ENCODE measurements at regions not wholly inside any gene's neighbourhood (a gene's known extent, or its start where the extent isn't known, plus 50 kb on each side); places are given as distances from the start of the nearest gene placed in this dataset.

DNA sequence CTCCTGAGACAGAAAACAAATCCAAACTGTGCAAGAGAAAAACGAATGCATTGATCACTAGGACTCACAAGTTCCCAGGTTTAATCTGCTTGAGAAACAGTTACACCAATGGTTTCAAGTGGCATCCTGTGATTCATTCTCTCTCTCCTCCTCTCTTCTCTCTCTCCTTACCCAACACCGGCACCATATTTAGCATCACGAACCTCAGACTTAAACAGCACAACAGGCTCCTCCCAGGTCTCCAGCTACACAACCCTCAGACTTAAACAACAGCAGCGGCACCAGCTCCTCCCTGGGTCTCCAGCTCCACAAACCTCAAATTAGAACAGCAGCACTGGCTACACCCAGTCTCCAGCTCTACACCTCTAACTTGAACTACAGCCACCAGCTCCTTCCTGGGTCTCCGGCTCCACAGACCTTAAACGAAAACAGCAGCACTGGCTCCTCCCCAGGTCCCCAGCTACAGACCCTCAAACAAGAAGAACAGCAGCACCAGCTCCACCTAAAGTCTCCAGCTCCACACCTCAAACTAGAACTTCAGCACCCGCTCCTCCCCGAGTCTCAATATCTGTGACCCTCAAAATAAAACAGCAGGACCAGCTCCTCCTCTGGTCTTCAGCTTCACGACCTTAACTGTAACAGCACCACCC is 355.9 kb downstream of the PREX1 start:
- 36% methylated on average over 9 of the region's 9 CpGs for WGBS (ENCODE audit: insufficient coverage, insufficient replicate concordance, low lambda C conversion rate, missing lambda C conversion rate)
- CTCF ChIA-PET: interaction anchor here (0.8 kb wide), 1 partner anchor 14 kb away, joined by 3 read pairs; no protein-coding TSS in a partner anchor

More for the DNA sequence above, 355.9 kb downstream of the PREX1 start:
- in situ Hi-C loops (cut with MboI): no loop called here
- Histone ChIP-seq H3K4me2 (ENCODE audit: control insufficient read depth, insufficient read depth) (no peak overlapping the region), H2AFZ (ENCODE audit: control insufficient read depth, low read depth, low read length) (no peak overlapping the region), H3K36me3 (ENCODE audit: control insufficient read depth in 2 of 2, insufficient read depth in 2 of 2, low read length in 1 of 2) (no peaks in the 10 kb centered on the region), H3K9me3 (replicated peaks; ENCODE audit: control insufficient read depth, insufficient read depth, low read length) (no peaks in the 10 kb centered on the region; the same call in 2 of the 3 replicates), H3K4me3 (no peak overlapping the region), H4K20me1 (ENCODE audit: control insufficient read depth, insufficient read depth) (no peaks in the 10 kb centered on the region), H3K9ac (ENCODE audit: control insufficient read depth, insufficient read depth, low read length) (no peak overlapping the region), H3K27ac (ENCODE audit: control insufficient read depth, insufficient read depth) (no peak overlapping the region), H3K79me2 (ENCODE audit: control insufficient read depth, insufficient read depth, low read length) (no peaks in the 10 kb centered on the region), H3K27me3 (replicated peaks in 1 of 2; ENCODE audit: control insufficient read depth in 2 of 2, insufficient read depth in 2 of 2, low read length in 1 of 2) (no peaks in the 10 kb centered on the region; a peak in 2 of 4 replicates), H3K4me1 (ENCODE audit: control insufficient read depth, insufficient read depth, low read length) (no peaks in the 10 kb centered on the region)
- TF ChIP-seq ATF7 (IDR thresholded peaks at IDR 0.05; ENCODE audit: low read depth): no peak
- TF ChIP-seq POU2F2 (IDR thresholded peaks at IDR 0.05; ENCODE audit: borderline replicate concordance, low read depth, low read length): no peak
- TF ChIP-seq KLF5 (IDR thresholded peaks at IDR 0.05; ENCODE audit: partially characterized antibody): no peak
- TF ChIP-seq, protein P1, sequence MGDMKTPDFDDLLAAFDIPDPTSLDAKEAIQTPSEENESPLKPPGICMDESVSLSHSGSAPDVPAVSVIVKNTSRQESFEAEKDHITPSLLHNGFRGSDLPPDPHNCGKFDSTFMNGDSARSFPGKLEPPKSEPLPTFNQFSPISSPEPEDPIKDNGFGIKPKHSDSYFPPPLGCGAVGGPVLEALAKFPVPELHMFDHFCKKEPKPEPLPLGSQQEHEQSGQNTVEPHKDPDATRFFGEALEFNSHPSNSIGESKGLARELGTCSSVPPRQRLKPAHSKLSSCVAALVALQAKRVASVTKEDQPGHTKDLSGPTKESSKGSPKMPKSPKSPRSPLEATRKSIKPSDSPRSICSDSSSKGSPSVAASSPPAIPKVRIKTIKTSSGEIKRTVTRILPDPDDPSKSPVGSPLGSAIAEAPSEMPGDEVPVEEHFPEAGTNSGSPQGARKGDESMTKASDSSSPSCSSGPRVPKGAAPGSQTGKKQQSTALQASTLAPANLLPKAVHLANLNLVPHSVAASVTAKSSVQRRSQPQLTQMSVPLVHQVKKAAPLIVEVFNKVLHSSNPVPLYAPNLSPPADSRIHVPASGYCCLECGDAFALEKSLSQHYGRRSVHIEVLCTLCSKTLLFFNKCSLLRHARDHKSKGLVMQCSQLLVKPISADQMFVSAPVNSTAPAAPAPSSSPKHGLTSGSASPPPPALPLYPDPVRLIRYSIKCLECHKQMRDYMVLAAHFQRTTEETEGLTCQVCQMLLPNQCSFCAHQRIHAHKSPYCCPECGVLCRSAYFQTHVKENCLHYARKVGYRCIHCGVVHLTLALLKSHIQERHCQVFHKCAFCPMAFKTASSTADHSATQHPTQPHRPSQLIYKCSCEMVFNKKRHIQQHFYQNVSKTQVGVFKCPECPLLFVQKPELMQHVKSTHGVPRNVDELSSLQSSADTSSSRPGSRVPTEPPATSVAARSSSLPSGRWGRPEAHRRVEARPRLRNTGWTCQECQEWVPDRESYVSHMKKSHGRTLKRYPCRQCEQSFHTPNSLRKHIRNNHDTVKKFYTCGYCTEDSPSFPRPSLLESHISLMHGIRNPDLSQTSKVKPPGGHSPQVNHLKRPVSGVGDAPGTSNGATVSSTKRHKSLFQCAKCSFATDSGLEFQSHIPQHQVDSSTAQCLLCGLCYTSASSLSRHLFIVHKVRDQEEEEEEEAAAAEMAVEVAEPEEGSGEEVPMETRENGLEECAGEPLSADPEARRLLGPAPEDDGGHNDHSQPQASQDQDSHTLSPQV (IDR thresholded peaks at IDR 0.05): no peak
- TF ChIP-seq ZNF274 (IDR thresholded peaks at IDR 0.05; ENCODE audit: insufficient read depth, insufficient read length): no peak
- TF ChIP-seq STAT1 (conservative IDR thresholded peaks at IDR 0.05): no peak
- no peak for TF ChIP-seq CHD4 (IDR thresholded peaks at IDR 0.05)
- no peak for TF ChIP-seq BMI1 (IDR thresholded peaks at IDR 0.05; ENCODE audit: borderline replicate concordance)
- TF ChIP-seq, protein P2, sequence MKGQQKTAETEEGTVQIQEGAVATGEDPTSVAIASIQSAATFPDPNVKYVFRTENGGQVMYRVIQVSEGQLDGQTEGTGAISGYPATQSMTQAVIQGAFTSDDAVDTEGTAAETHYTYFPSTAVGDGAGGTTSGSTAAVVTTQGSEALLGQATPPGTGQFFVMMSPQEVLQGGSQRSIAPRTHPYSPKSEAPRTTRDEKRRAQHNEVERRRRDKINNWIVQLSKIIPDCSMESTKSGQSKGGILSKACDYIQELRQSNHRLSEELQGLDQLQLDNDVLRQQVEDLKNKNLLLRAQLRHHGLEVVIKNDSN (IDR thresholded peaks at IDR 0.05; ENCODE audit: borderline replicate concordance, extremely low read length, insufficient read depth, low read depth, low read length): no peak
- TF ChIP-seq MTA3 (IDR thresholded peaks at IDR 0.05; ENCODE audit: borderline replicate concordance, low read length): no peak
- TF ChIP-seq SUPT20H (IDR thresholded peaks at IDR 0.05; ENCODE audit: borderline replicate concordance, control insufficient read depth, low read depth, low read length): no peak
- TF ChIP-seq, protein P3, sequence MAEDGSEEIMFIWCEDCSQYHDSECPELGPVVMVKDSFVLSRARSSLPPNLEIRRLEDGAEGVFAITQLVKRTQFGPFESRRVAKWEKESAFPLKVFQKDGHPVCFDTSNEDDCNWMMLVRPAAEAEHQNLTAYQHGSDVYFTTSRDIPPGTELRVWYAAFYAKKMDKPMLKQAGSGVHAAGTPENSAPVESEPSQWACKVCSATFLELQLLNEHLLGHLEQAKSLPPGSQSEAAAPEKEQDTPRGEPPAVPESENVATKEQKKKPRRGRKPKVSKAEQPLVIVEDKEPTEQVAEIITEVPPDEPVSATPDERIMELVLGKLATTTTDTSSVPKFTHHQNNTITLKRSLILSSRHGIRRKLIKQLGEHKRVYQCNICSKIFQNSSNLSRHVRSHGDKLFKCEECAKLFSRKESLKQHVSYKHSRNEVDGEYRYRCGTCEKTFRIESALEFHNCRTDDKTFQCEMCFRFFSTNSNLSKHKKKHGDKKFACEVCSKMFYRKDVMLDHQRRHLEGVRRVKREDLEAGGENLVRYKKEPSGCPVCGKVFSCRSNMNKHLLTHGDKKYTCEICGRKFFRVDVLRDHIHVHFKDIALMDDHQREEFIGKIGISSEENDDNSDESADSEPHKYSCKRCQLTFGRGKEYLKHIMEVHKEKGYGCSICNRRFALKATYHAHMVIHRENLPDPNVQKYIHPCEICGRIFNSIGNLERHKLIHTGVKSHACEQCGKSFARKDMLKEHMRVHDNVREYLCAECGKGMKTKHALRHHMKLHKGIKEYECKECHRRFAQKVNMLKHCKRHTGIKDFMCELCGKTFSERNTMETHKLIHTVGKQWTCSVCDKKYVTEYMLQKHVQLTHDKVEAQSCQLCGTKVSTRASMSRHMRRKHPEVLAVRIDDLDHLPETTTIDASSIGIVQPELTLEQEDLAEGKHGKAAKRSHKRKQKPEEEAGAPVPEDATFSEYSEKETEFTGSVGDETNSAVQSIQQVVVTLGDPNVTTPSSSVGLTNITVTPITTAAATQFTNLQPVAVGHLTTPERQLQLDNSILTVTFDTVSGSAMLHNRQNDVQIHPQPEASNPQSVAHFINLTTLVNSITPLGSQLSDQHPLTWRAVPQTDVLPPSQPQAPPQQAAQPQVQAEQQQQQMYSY (CRISPR knock-in tag; IDR thresholded peaks at IDR 0.05): no peak
- TF ChIP-seq GATAD2B (conservative IDR thresholded peaks at IDR 0.05; ENCODE audit: low read depth): no peak
- intact Hi-C loops (cut with micrococcal nuclease; ENCODE audit: unreplicated experiment): no loop called here
- DNase-seq (ENCODE audit: low read depth, low spot score): no peak
- RAD21 ChIA-PET (ENCODE audit: unreplicated experiment): interaction anchor here (0.9 to 1.4 kb wide), 2 partner anchors 10 to 121 kb away, joined by 3 to 4 read pairs; no protein-coding TSS in a partner anchor
- no peak for ATAC-seq
- no TSS peak for BruUV-seq (replicated peaks)
- SMC1A ChIA-PET (ENCODE audit: uncharacterized antibody, unreplicated experiment): interaction anchor here (1.0 to 1.5 kb wide), 5 partner anchors 11 to 48 kb away, joined by 3 to 5 read pairs (median 3); no protein-coding TSS in a partner anchor
- POLR2A ChIA-PET: no interaction called here
- FAIRE-seq: no peak
